SH-SY5Y (cell line): ENCODE measurements at regions not wholly inside any gene's neighbourhood (a gene's known extent, or its start where the extent isn't known, plus 50 kb on each side); places are given as distances from the start of the nearest gene placed in this dataset.

Source experiments
- GATA2 ChIP-seq: IDR thresholded peaks from 2 replicates; pipeline ENCODE4 v1.6.1; 2011; ENCODE audit warnings: mild to moderate bottlenecking, low read depth, low read length
- GATA3 ChIP-seq: IDR thresholded peaks from 2 replicates; pipeline ENCODE4 v1.6.1; 2011; ENCODE audit warnings: low read depth, mild to moderate bottlenecking, low read length, moderate library complexity

- no peak for TF ChIP-seq GATA3
- no peak for TF ChIP-seq GATA2
Measured at GRCh38 chr17:13888056-13888609, 181.2 kb upstream of the COX10 start.
